Smooth muscle cell (in vitro differentiated cells): ENCODE measurements at regions not wholly inside any gene's neighbourhood (a gene's known extent, or its start where the extent isn't known, plus 50 kb on each side); places are given as distances from the start of the nearest gene placed in this dataset.

Experiments
- DNase-seq: peaks from one replicate; lab custom pipeline; 2025; ENCODE audit not compliant: unreplicated experiment; lab: John Stamatoyannopoulos, UW
- H2AFZ ChIP-seq: fragments of 200-600 bp; sonication (generic); 2 replicates; pipeline ENCODE4 v1.6.0; 2016; ENCODE audit warnings: antibody characterized with exemption, low read depth, mild to moderate bottlenecking
- H3F3A ChIP-seq: fragments of 200-600 bp; sonication (generic); 2 replicates; pipeline ENCODE4 v1.6.0; 2017; ENCODE audit warnings: antibody characterized with exemption, low read depth
- H3K27ac ChIP-seq: fragments of 200-600 bp; sonication (generic); 2 replicates; pipeline ENCODE4 v1.5.1; 2016; ENCODE audit warnings: low read depth, mild to moderate bottlenecking
- H3K27me3 ChIP-seq: fragments of 200-600 bp; sonication (generic); 2 replicates; pipeline ENCODE4 v1.6.1; 2016; ENCODE audit warnings: low read depth, mild to moderate bottlenecking
- H3K36me3 ChIP-seq: fragments of 200-600 bp; sonication (generic); 2 replicates; pipeline ENCODE4 v1.5.1; 2016; ENCODE audit warnings: low read depth
- H3K4me1 ChIP-seq: fragments of 200-600 bp; sonication (generic); 2 replicates; pipeline ENCODE4 v1.5.1; 2016; ENCODE audit warnings: low read depth
- H3K4me2 ChIP-seq: fragments of 200-600 bp; sonication (generic); 2 replicates; pipeline ENCODE4 v1.6.0; 2016; ENCODE audit warnings: mild to moderate bottlenecking
- H3K4me3 ChIP-seq: fragments of 200-600 bp; sonication (generic); 2 replicates; pipeline ENCODE4 v1.5.1; 2016; ENCODE audit warnings: mild to moderate bottlenecking
- H3K79me2 ChIP-seq: fragments of 200-600 bp; sonication (generic); 2 replicates; pipeline ENCODE4 v1.6.0; 2016; ENCODE audit warnings: low read depth, mild to moderate bottlenecking
- H3K9ac ChIP-seq: fragments of 200-600 bp; sonication (generic); 2 replicates; pipeline ENCODE4 v1.6.0; 2016; ENCODE audit warnings: low read depth
- H3K9me3 ChIP-seq: fragments of 200-600 bp; sonication (generic); replicated peaks from 2 replicates; pipeline ENCODE4 v1.5.1; 2016; ENCODE audit warnings: low read depth
- H4K20me1 ChIP-seq: fragments of 200-600 bp; sonication (generic); 2 replicates; pipeline ENCODE4 v1.6.0; 2016; ENCODE audit warnings: low read depth
- WGBS: methylation state at CpG from one replicate; pipeline ENCODE4 v1.1.7; 2016; ENCODE audit warnings: low lambda C conversion rate; 5-methylcytosine and 5-hydroxymethylcytosine counted together
- TF ChIP-seq, protein P1 (sequence below): fragments of 200-600 bp; sonication (generic); IDR thresholded peaks from 2 replicates; pipeline ENCODE4 v1.5.1; 2017; ENCODE audit warnings: borderline replicate concordance, mild to moderate bottlenecking, antibody characterized with exemption; ENCODE audit not compliant: insufficient read depth, poor library complexity, severe bottlenecking

DNA sequence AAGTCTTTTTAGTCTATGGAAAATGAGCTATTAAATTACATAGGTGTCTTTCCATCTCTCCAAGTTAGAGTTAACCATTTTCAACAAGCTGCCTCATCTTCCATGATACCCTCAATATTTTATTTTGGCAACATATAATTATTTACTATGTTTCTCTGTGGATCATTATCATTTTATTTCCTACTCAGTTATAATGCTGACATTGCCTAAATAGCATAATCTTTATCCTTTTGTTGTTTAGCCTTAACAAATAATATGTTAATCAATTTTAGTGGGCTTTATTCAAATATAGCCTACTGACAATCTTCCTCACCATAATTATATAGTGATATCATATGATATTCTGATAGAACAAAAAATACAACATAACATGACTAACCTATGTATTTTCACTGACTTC lies 1044.8 kb upstream of the FOXG1 start:
- Histone ChIP-seq H3K9ac (no peak overlapping the region), H3K27ac (no peak overlapping the region), H3K36me3 (no peaks in the 10 kb centered on the region), H3K9me3 (no peaks in the 10 kb centered on the region), H3K4me1 (no peaks in the 10 kb centered on the region), H3F3A (no peaks in the 10 kb centered on the region), H4K20me1 (no peaks in the 10 kb centered on the region), H3K27me3 (no peaks in the 10 kb centered on the region), H3K4me3 (no peak overlapping the region), H2AFZ (no peak overlapping the region), H3K79me2 (no peaks in the 10 kb centered on the region), H3K4me2 (no peak overlapping the region)
- DNase-seq = no peak
- TF ChIP-seq, protein P1, sequence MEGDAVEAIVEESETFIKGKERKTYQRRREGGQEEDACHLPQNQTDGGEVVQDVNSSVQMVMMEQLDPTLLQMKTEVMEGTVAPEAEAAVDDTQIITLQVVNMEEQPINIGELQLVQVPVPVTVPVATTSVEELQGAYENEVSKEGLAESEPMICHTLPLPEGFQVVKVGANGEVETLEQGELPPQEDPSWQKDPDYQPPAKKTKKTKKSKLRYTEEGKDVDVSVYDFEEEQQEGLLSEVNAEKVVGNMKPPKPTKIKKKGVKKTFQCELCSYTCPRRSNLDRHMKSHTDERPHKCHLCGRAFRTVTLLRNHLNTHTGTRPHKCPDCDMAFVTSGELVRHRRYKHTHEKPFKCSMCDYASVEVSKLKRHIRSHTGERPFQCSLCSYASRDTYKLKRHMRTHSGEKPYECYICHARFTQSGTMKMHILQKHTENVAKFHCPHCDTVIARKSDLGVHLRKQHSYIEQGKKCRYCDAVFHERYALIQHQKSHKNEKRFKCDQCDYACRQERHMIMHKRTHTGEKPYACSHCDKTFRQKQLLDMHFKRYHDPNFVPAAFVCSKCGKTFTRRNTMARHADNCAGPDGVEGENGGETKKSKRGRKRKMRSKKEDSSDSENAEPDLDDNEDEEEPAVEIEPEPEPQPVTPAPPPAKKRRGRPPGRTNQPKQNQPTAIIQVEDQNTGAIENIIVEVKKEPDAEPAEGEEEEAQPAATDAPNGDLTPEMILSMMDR = no peak

DNA sequence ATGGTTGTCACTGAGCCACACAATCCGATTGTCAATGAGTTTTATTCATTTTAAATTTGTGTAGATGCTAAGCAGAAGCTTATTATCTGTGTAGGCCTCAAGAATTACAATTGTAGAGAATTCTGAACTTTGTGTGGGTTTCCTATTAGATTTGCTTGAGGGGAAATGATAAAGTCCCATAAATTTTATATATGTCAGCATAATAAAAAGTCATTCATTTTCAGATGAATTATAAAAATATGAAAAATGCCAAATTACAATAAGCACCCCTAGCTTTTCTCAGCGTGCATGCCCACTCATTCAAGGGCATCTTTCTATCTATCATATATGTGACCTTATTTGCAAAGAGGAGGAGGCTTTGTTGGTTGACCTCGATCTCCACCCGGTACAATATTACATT lies 1041.1 kb upstream of the FOXG1 start:
- Histone ChIP-seq H3K4me1 (no peaks in the 10 kb centered on the region), H3F3A (no peaks in the 10 kb centered on the region), H3K4me2 (no peak overlapping the region), H3K9ac (no peak overlapping the region), H3K27me3 (no peaks in the 10 kb centered on the region), H3K27ac (no peak overlapping the region), H2AFZ (no peak overlapping the region), H4K20me1 (no peaks in the 10 kb centered on the region), H3K79me2 (no peaks in the 10 kb centered on the region), H3K4me3 (no peak overlapping the region), H3K9me3 (no peaks in the 10 kb centered on the region), H3K36me3 (no peaks in the 10 kb centered on the region)
- WGBS = 96% methylated on average over 4 of the region's 4 CpGs
- DNase-seq = no peak
- TF ChIP-seq, protein P1 = no peak

DNA sequence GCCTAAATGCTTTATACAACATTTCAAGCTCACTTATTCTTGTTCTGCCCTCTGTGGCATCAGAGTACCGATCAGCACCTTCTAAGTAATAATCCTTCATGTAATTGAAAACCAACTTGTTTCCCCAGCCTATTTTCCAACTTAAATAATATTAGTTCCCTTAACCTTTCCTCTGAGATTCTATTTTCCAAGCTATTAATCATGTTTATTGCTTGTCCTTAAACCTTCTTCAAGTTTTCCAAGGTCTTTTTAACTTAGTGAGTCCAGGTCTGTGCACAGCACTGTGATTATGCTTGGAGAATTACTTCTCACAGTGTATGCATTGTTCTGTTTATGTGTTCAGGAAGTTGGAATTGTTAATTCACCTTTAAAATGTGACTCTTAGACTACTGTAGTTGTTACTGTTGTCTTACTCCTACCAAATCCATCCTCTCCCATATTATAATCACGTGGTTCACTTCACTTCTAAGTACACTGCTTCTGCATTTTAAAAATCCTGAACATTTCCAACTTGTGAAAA lies 1039.3 kb upstream of the FOXG1 start:
- Histone ChIP-seq H3K79me2 (no peaks in the 10 kb centered on the region), H3K27me3 (no peaks in the 10 kb centered on the region), H3F3A (no peaks in the 10 kb centered on the region), H3K4me3 (no peak overlapping the region), H3K9me3 (no peaks in the 10 kb centered on the region), H2AFZ (no peak overlapping the region), H3K9ac (no peak overlapping the region), H3K4me2 (no peak overlapping the region), H3K4me1 (no peaks in the 10 kb centered on the region), H4K20me1 (no peaks in the 10 kb centered on the region), H3K27ac (no peak overlapping the region), H3K36me3 (no peaks in the 10 kb centered on the region)
- TF ChIP-seq, protein P1 = no peak
- no peak for DNase-seq
- WGBS = 87% methylated on average over 2 of the region's 2 CpGs

DNA sequence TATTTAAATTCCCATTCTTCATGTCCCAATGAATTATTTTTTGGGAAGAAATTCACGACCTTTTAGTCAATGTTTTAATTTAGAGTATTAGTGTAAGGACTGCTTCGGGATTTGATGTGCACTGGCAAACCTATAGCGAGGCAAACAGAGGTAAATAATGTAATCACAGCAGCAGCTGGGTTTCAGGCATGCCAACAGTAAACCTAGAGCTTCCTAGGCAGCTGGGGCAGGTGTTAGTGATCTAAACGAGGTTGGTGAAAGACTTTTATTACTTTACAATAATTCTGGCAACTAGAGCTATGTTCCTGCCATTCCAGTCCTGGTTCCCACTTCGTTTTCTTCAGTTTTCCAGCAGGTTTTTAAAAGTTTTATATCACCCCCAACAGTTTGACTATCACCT lies 1036.4 kb upstream of the FOXG1 start:
- no peaks in the 10 kb centered on the region for H3K36me3 ChIP-seq
- H3K27ac ChIP-seq = no peak overlapping the region
- H2AFZ ChIP-seq = no peak overlapping the region
- no peak overlapping the region for H3K9ac ChIP-seq
- H3K4me3 ChIP-seq = no peak overlapping the region
- no peaks in the 10 kb centered on the region for H3F3A ChIP-seq
- TF ChIP-seq, protein P1 = no peak
- no peaks in the 10 kb centered on the region for H3K27me3 ChIP-seq
- H3K9me3 ChIP-seq = no peaks in the 10 kb centered on the region
- H4K20me1 ChIP-seq = no peaks in the 10 kb centered on the region
- no peak for DNase-seq
- H3K79me2 ChIP-seq = no peaks in the 10 kb centered on the region
- H3K4me2 ChIP-seq = no peak overlapping the region
- 75% methylated on average over 5 of the region's 5 CpGs for WGBS
- no peaks in the 10 kb centered on the region for H3K4me1 ChIP-seq
